Lower lobe of right lung (tissue), 2 donors: ENCODE measurements at regions not wholly inside any gene's neighbourhood (a gene's known extent, or its start where the extent isn't known, plus 50 kb on each side); places are given as distances from the start of the nearest gene placed in this dataset.

Experiments
- ATAC-seq, 2 donors: fragments of 200-7000 bp; cut with Tn5 transposase; one replicate each; pipeline ENCODE4 v1.9.1; 2020 to 2022; ENCODE audit warnings: mild to moderate bottlenecking in 2 of 2, moderate library complexity in 2 of 2
- DNase-seq: peaks from one replicate; pipeline ENCODE4 v3.0.0-alpha.2; 2020
- H3K27ac ChIP-seq: fragments of 200-600 bp; one replicate; pipeline ENCODE4 v1.8.0; 2022
- H3K27me3 ChIP-seq: fragments of 200-600 bp; one replicate; pipeline ENCODE4 v1.8.0; 2022; ENCODE audit warnings: low read depth
- H3K36me3 ChIP-seq: fragments of 200-600 bp; one replicate; pipeline ENCODE4 v1.8.0; 2022; ENCODE audit warnings: mild to moderate bottlenecking
- H3K4me1 ChIP-seq: fragments of 200-600 bp; one replicate; pipeline ENCODE4 v1.8.0; 2022
- H3K4me3 ChIP-seq: fragments of 200-600 bp; one replicate; pipeline ENCODE4 v1.8.0; 2022; ENCODE audit warnings: mild to moderate bottlenecking
- H3K9me3 ChIP-seq: fragments of 200-600 bp; one replicate; pipeline ENCODE4 v1.8.0; 2022
- intact Hi-C: fragments of 100-400 bp; cut with DNase I; formaldehyde crosslinking; loops from one replicate; pipeline ENCODE4 v1.11.0; 2022
- TF ChIP-seq, protein P1 (sequence below): fragments of 200-600 bp; IDR thresholded peaks from one replicate; pipeline ENCODE4 v1.8.0; 2022; ENCODE audit warnings: antibody characterized with exemption, mild to moderate bottlenecking
- donor health status: DM: no; HTN: yes; CAD: no; lungs with severe emphysema.

DNA sequence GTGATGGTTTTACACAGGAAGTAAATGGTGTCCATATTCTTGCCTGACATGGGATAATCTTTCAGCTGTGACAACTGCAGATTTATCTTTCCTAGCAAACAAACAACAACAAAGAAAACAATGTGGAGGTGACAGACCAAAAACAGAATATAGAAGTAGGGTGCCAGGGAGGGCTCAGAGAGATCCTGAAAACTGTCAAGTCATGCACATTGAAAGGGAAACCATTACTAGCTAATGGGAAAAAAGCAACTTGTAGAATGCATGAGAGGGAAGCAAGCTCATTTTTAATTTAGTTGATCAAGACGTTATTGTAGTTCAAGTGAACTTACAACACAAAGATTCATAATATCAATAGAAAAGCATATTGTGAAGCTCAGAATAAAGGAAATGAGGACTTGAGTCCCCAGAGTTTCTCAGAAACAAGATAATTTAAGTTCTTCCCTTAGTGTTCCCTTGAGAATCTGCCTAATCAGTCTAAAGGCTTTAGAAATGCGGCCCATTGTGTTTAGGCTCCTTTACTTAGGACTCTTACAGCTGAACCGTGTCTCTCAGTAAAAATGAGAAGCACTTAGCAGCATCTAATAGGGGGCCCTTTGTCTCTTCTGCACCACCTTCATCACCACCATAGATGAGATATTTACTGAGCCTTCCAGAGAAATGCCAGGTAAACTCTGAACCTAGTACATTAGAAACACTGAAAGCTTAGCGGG, 115.6 kb upstream of the CADPS start:
- Histone ChIP-seq H3K36me3 (no peaks in the 10 kb centered on the region), H3K27ac (no peak overlapping the region), H3K4me3 (no peak overlapping the region), H3K27me3 (no peaks in the 10 kb centered on the region), H3K4me1 (no peaks in the 10 kb centered on the region), H3K9me3 (no peaks in the 10 kb centered on the region)
- TF ChIP-seq, protein P1, sequence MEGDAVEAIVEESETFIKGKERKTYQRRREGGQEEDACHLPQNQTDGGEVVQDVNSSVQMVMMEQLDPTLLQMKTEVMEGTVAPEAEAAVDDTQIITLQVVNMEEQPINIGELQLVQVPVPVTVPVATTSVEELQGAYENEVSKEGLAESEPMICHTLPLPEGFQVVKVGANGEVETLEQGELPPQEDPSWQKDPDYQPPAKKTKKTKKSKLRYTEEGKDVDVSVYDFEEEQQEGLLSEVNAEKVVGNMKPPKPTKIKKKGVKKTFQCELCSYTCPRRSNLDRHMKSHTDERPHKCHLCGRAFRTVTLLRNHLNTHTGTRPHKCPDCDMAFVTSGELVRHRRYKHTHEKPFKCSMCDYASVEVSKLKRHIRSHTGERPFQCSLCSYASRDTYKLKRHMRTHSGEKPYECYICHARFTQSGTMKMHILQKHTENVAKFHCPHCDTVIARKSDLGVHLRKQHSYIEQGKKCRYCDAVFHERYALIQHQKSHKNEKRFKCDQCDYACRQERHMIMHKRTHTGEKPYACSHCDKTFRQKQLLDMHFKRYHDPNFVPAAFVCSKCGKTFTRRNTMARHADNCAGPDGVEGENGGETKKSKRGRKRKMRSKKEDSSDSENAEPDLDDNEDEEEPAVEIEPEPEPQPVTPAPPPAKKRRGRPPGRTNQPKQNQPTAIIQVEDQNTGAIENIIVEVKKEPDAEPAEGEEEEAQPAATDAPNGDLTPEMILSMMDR: no peak
- DNase-seq (no peak), ATAC-seq (no peak)
- intact Hi-C loops: no loop called here

DNA sequence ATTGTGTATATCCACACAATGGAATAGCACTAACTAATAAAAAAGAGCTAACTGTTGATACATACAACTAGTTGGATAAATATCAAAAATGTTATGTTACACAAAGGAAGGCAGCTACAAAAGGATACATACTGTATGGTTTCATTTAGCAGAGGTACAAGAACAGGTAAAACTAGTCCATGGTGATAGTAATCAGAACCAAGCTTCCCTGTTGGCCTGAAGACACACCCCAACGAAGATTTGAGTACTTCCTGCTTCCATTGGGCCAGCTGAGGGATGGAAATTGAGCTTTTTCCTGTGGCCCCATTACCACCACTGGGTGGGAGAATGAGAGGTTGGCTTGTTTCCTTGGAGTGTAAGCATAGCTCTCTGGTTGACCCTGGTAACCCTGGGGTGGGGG, 117.3 kb upstream of the CADPS start:
- TF ChIP-seq, protein P1: no peak
- intact Hi-C loops: no loop called here
- H3K9me3 ChIP-seq: no peaks in the 10 kb centered on the region
- H3K36me3 ChIP-seq: no peaks in the 10 kb centered on the region
- no peak overlapping the region for H3K4me3 ChIP-seq
- ATAC-seq: no peak
- no peak for DNase-seq
- no peaks in the 10 kb centered on the region for H3K27me3 ChIP-seq
- H3K4me1 ChIP-seq: no peaks in the 10 kb centered on the region
- no peak overlapping the region for H3K27ac ChIP-seq

DNA sequence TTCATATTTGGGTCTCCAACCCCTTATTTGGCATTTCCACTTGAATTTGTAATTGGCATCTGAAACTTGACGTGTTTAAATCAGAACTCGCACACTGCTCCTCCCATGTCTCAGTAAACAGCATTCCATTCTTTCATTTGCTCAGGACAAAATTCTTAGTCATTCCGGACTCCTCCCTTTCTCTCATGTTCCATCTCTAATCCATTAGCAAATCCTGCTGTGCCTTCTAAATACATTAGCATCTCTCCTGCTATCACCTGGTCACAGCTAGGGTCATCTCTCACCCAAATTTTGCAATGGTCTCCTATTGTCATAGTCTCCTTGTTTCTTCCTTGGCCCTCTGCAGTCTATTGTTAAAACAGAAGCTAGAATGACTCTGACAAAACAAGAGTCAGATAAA, 119.9 kb upstream of the CADPS start:
- ATAC-seq (no peak), DNase-seq (no peak)
- Histone ChIP-seq H3K9me3 (no peaks in the 10 kb centered on the region), H3K4me1 (no peaks in the 10 kb centered on the region), H3K27me3 (no peaks in the 10 kb centered on the region), H3K4me3 (no peak overlapping the region), H3K27ac (no peak overlapping the region), H3K36me3 (no peaks in the 10 kb centered on the region)
- intact Hi-C loops: no loop called here
- TF ChIP-seq, protein P1: no peak

DNA sequence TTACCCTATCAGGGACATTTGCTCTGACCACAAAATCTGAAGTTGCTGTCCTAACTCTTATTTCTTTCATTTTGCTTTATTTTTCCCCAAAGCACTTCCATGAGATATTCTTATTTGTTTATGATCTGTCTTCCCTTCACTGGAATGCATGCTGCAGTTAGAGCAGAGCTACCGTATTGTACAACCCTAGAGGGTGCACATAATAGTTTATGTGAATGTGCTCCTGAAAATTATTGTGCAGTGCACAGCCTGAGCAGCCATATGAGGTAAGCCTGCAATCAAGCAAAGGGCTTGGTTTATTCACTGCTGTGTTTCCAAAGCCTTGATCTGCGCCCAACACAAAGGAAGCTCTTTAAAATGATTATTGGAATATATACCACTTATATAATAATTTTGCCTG, 120.3 kb upstream of the CADPS start:
- ATAC-seq (no peak), DNase-seq (no peak)
- Histone ChIP-seq H3K4me3 (no peak overlapping the region), H3K27ac (no peak overlapping the region), H3K27me3 (no peaks in the 10 kb centered on the region), H3K36me3 (no peaks in the 10 kb centered on the region), H3K4me1 (no peaks in the 10 kb centered on the region), H3K9me3 (no peaks in the 10 kb centered on the region)
- TF ChIP-seq, protein P1: no peak
- intact Hi-C loops: no loop called here

DNA sequence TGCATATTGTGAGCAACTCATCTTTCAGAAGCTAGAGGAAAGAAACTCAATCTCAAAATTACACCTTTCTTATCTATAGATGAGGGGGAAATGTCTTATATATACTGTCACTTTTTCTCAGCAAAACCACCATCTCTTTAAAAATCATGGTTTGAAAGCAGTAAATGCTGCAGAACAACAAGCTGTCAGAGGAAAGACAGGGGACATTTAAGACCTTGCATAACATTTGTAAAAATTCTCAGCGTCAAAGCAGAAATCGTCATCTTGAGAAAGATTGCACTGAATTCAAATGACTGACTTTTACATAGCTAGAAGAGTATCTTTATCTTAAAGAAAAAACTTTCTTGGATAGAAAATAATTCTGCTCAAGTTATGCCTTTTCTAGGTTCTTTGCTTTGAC, 122.2 kb upstream of the CADPS start:
- no peak overlapping the region for H3K4me3 ChIP-seq
- ATAC-seq (no peak), DNase-seq (no peak)
- no peaks in the 10 kb centered on the region for H3K9me3 ChIP-seq
- TF ChIP-seq, protein P1: no peak
- no peak overlapping the region for H3K27ac ChIP-seq
- no peaks in the 10 kb centered on the region for H3K36me3 ChIP-seq
- H3K4me1 ChIP-seq: no peaks in the 10 kb centered on the region
- intact Hi-C loops: no loop called here
- H3K27me3 ChIP-seq: no peaks in the 10 kb centered on the region
